GM12891 (cell line): ENCODE measurements at regions not wholly inside any gene's neighbourhood (a gene's known extent, or its start where the extent isn't known, plus 50 kb on each side); places are given as distances from the start of the nearest gene placed in this dataset.

Experiments used
- DNase-seq: peaks from one replicate; pipeline ENCODE4 v3.0.0; 2011; ENCODE audit warnings: low spot score; ENCODE audit not compliant: insufficient read length
- FAIRE-seq: peaks from 2 replicates; lab custom pipeline; 2011; peaks lifted over from hg19 to GRCh38; lab: Jason Lieb, UNC
- PAX5 ChIP-seq: IDR thresholded peaks from 2 replicates; pipeline ENCODE4 v1.6.1; 2011; ENCODE audit warnings: low read length, moderate library complexity, mild to moderate bottlenecking; ENCODE audit not compliant: insufficient read depth, severe bottlenecking
- POLR2A ChIP-seq: IDR thresholded peaks from 2 replicates; pipeline ENCODE4 v1.6.1; 2011; ENCODE audit warnings: low read depth, low read length, control low read depth
- POLR2AphosphoS5 ChIP-seq: IDR thresholded peaks from 2 replicates; pipeline ENCODE4 v1.6.1; 2011; ENCODE audit warnings: low read depth, low read length, control low read depth
- POU2F2 ChIP-seq: IDR thresholded peaks from 2 replicates; pipeline ENCODE4 v1.6.1; 2011; ENCODE audit warnings: low read depth, mild to moderate bottlenecking, control low read depth, low read length, moderate library complexity
- SPI1 ChIP-seq: IDR thresholded peaks from 2 replicates; pipeline ENCODE4 v1.6.1; 2011; ENCODE audit warnings: low read depth, low read length, control low read depth
- TAF1 ChIP-seq: IDR thresholded peaks from 2 replicates; pipeline ENCODE4 v1.6.1; 2011; ENCODE audit warnings: low read depth, low read length, control low read depth

DNA sequence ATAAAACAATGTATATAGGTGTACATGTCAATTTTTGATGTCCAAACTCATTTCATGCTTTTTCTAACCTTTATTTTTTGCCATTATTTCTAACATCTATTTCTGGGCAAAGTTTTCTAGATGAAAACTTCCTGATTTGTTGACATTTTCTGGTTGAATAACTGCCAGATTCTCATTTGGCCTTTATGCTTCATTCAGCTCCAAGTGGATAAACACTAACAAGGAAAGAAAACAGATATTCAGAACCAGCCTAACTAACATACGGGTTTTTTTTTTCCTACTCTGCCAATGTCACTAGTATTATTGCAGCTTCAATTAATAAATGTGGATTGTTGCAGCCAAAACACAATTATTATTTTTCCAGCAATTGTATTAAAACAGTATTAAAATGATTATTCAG, 50.9 kb upstream of the RAP1GDS1 start:
- no peak for TF ChIP-seq PAX5
- no peak for TF ChIP-seq POU2F2
- TF ChIP-seq POLR2A, result no peak
- TF ChIP-seq SPI1, result no peak
- no peak for TF ChIP-seq POLR2AphosphoS5
- no peak for TF ChIP-seq TAF1
- FAIRE-seq, result no peak
- no peak for DNase-seq

GRCh38 chr4:98209111-98209510, 52.1 kb upstream of the RAP1GDS1 start:
- DNase-seq, result no peak
- no peak for FAIRE-seq
- TF ChIP-seq PAX5 (no peak), TAF1 (no peak), POLR2A (no peak), POLR2AphosphoS5 (no peak), POU2F2 (no peak), SPI1 (no peak)

DNA sequence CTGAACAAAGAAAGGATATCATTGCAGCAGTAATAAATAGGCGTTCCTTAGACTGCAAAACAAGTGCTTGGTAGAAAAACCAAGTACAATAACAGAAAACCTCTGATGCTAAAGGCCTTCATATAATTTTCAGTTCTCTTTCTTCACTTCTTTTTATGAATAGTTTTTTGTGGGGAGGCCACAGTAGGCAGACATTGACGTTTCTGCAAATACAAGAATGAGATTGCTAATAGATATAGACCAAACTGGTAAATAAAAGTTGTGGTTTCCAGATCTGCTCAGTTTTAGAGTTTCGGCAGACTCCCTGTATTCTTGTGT, 57.0 kb upstream of the RAP1GDS1 start:
- peak; percentile 58 for FAIRE-seq
- TF ChIP-seq POU2F2 (no peak), SPI1 (peak; percentile 77)
- DNase-seq, result no peak

- DNase-seq (peak; percentile 35), FAIRE-seq (peak; percentile 81)
- TF ChIP-seq PAX5 (no peak), POU2F2 (no peak), SPI1 (no peak), POLR2A (no peak; the same call in 1 of the 2 replicates), TAF1 (no peak), POLR2AphosphoS5 (no peak)
Observed at GRCh38 chr4:98203332-98204235, 57.6 kb upstream of the RAP1GDS1 start.

GRCh38 chr4:98202907-98203306, 58.3 kb upstream of the RAP1GDS1 start:
- TF ChIP-seq POLR2AphosphoS5, result no peak
- TF ChIP-seq POLR2A, result no peak
- no peak for TF ChIP-seq PAX5
- no peak for TF ChIP-seq SPI1
- FAIRE-seq (no peak), DNase-seq (no peak)

- DNase-seq, result no peak
- TF ChIP-seq POLR2A (no peak), TAF1 (no peak), SPI1 (no peak), POLR2AphosphoS5 (no peak)
- no peak for FAIRE-seq
Observed at GRCh38 chr4:98199247-98199646, 56.0 kb upstream of the STPG2 start.

DNA sequence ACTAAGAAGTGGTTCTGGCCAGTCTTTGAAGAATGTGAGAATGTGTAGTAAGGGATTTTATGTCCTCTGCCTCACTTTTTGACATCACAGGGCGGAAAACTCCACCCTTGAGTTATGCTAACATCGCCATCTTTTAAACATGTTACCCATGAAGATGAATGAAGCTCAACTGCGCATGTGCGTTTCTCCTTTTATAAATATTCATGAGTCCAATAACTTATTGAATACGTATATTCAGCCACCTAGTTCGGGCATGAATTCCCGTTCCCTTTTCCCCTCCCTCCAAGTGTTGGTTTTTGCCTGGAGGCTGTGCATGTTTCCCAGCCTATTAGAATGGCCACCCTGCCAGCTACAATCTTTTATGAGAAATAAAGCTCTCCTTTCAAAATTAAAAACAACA, 51.7 kb upstream of the STPG2 start:
- DNase-seq (no peak), FAIRE-seq (no peak)
- no peak for TF ChIP-seq TAF1
- TF ChIP-seq POLR2A, result no peak
- TF ChIP-seq SPI1, result no peak
- TF ChIP-seq POLR2AphosphoS5, result no peak
- no peak for TF ChIP-seq PAX5
- TF ChIP-seq POU2F2, result no peak

GRCh38 chr4:98193459-98194105, 50.3 kb upstream of the STPG2 start:
- DNase-seq (no peak), FAIRE-seq (no peak)
- TF ChIP-seq SPI1 (no peak), TAF1 (no peak), POU2F2 (no peak), POLR2AphosphoS5 (no peak), PAX5 (no peak), POLR2A (no peak)
